CD4-positive, alpha-beta T cell treated with Interleukin-4 for 1 hour (primary cell): ENCODE measurements at regions not wholly inside any gene's neighbourhood (a gene's known extent, or its start where the extent isn't known, plus 50 kb on each side); places are given as distances from the start of the nearest gene placed in this dataset.

Experiments
- DNase-seq, 2 donors: peaks; one replicate each; pipeline ENCODE4 v3.0.0-alpha.2; 2020 to 2022

DNA sequence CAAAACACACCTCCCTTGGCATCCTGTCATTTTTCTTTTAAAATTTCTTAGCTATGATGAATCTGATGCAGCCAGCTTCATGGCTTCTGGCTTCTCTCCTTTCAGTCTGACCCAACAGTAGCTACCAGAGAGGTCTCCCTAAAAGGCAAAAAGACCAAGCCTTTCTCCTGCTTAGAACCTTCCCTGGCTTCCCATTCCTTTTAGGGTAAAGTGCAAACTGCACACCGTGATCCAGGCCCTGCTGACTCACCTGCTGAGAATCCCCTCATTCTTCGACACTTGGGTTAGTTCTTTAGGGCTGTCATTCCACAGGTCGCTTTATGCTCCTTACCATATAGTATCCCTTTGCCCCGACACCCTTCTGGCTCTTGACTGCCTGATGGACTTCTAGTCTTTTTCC, 362.4 kb downstream of the MIAT start:
- DNase-seq = no peak

DNA sequence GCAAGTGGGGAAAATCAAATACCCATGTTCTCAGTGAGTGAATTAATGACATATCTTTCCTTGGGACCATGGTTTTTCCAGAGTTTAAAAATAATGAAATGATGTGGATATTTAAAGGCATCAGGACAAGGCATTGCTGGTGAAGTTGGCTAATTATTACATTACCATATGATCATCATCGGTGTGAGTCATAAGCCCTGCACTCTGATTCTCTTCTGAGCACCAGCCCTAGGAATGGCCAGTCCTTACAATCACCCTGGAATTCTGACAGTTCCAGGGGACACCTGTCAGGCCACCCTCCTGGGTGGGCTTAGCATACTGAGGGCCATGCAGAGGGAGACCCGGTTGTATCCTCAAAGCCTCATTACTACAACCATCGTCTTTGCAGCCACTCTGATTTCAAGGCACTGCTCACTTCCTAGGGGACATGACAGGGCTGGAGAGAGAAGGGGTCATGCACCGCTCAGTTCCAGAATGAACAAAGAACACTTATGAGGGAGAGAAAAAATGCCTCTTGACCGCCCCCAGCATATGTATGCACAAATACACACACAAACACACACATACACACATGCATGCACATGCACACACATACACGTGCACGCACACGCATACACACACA, 365.0 kb downstream of the MIAT start:
- DNase-seq = no peak

DNA sequence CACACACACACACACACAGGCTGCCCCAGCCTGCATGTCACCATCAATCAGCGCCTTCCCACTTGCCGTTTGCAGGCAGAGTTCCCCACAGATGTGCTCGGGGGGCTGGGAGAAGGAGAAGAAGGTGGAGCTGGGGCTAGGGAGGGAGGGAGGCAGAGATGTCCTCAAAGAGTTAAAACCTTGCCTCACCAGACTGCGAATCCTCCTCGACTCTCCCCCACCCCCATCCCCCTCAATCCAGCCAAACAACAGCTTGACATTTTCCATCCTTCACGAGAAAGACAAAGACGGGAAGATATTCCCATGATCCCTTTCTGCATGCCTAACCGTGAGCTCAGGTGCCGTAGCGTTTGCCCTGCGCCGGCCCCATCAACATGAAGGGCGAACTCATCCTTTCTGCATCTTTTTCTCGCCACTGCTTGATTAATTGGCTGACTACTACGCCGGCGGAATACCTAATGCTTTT, 365.5 kb downstream of the MIAT start:
- DNase-seq = no peak

DNA sequence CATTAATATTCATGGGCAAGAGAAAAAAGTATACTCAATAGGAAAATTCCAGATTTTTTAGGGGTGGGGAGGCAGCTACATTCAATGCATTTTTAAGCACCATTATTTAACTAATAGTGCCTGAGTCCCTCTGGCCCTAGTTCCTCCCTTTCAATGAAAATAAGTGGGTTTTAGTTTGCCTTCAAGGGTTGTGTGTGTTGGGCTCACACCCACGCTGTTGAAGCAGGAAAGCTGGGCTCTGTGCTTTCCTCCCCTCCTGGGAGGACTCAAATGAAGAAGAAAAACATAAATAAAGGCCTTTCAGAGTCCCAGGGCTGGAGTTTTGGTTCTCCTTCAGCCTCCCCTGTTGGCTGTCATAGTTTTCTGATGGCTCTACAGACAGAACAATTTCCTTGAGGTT, 366.2 kb downstream of the MIAT start:
- DNase-seq = no peak

DNA sequence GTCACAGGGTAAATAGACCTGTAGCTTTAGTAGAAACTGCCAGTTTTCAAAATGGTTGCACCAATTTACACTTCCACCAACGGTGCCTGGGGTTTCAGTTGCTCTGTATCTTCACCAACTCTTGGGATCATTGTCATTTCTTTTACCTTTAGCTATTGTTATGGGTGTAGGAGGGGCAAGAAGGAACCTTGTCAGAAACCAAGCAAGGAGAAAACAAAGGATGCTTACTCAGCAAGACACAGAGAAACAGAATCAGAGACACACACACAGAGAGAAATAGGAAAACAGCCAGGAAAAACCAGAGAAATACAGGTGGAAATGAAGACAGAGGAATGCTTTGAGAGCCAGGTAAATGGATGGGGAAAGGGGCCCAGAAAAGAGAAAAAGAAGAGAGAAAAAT, 367.6 kb downstream of the MIAT start:
- DNase-seq = no peak

DNA sequence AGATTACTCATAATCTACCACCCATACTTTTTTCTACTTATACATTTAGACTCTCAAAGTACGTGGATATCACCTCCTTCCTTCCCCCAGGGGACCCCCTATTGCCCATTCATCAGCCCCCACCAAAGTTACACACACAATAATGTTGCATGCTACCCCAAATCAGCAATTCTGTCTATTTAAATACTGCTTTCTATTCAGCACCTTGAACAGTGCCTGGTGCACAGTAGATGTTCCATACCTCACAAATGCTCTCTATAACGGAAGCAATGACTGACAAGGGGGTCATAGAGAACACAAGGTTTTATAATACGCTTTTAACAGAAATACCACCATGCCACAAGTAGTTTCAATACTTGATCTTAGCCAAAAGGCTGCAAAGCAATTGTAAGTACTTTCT, 370.7 kb downstream of the MIAT start:
- no peak for DNase-seq

DNA sequence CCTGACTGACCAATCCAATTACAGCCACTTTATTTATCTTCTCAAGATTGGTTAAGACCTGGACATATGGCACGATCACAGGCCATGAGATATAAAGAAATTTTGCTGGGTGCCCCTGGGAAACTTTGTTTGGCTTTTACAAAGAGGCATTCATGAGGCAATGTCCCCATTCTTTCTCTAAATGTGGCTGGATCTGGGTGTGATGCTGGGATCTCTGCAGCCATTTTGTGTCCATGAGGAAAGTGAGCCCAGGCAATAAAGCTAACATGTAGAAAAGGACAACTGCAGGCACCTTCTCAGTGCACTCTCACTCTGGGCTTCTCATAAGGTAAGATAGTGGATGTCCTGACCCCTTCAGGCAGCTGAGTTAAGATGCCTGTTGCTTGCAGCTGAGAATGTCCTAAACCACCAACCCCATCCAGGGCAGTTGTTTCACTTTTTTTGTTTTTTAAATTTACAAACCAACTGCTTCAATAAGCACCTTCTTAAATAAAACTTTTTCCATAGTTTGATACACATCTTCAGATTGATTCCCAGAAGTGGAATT, 372.3 kb downstream of the MIAT start:
- no peak for DNase-seq

DNA sequence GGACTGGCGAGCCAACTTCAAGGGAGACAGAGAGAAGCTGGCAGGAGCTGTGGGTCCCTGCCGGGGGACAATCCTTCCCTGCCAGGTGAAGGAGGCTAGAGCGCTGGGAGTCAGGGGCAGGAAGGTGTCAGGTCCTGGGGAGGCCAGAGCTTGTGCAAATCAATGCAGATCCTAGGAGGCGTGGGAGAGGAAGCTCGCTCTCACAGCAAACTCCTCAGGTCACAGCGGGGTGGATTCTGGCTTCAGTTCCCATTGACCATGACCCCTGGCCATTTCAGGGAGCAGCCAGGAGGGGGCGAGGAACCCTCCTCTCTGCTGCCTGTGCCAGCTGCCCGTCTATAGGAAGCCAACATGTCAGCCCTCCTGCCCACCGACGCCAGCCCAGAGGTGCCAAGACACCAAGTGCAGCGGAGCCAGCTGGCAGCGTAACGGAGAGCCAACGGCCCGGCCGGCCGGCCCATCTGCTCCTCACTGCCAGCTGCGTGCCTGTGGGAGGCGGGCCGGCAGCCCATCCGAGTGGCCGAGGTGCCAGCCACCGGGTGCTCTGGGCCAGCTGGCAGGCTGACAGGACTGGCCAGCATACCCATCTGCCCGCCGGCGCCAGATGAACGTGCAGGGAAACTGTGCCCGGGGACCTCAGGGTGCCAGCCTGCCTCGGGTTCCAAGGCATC, 374.8 kb downstream of the MIAT start:
- no peak for DNase-seq

DNA sequence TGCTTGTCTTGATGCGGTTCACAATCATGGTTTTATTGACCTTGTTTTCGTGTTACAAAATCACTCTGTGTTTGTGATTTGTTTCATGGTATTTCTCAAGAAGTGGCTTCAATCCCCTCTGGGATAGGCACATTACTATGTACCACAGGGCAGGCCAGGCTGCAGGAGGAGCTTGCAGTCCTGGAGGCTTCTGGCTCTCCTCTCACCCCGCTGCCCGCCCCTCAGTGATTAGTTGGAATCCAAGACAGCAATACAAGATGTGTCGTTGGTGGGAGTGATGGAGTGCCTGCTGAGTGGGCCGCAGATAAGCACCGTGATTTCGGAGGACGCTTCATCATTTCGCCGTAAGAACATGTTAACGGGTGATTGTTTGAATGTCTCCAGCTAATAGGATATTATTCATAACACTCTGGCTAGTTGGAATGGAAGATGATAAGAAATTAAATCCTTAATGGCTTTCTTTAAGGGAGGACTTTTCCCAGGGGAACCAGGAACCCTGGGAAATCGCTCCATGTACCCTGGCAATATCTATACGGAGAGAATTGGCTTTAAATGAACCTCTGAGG, 384.4 kb downstream of the MIAT start:
- DNase-seq = no peak

DNA sequence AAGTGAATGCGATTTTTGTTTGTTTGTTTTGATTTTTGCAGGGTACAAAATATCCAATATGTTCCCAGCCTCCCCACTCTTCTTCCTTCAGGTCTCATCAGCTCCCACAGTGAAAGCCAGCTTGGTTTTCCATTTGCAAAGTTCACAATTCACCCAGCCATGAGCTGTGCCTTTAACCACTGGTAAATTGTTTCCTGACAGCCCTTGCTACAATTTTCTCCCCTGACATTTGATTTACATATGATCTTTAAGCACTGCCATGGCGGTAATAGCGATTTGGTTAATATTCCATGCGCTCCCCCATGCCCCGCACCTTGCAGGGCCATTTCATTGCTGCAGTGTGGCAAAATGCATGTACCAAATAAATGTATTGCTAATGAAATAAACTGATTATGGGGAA, 385.9 kb downstream of the MIAT start:
- no peak for DNase-seq

DNA sequence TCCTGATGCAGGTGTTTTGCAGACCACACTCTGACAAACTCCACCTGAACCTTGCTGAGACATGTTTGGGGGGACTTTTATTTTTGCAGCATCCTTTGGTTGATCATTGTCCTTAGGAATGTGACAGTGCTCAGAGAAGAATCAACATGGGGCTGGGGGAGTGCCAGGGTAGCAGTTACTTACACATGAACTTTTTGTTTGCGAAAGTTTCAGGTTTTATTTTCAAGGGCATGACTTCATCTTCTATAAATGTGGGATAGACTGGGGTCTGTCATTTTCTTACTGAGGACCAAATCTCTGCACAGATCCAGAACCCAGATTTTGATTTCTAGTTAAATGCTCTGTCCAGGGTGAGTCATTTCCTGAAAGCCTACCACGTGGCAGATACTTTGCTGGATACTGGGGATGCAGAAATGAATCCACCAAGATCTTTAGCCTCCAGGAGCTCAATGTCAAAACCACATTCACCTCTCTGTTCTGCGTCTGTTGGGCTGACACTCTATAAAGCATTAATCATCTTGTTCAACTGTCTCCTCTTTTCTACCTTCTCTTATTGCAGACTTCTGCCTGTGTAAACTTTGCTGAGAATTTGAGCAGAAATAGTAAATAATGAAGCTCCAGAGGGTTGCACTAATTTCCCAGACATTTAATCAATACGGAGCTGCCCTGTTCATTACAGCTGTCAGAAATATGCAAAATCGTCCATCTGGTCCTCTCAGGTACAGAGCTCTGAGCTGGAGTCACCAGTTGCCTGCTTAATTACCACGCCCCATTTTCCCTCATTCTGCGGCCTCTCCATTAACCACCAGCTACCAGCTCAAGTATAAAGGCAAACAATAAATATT, 387.9 kb downstream of the MIAT start:
- DNase-seq = no peak

DNA sequence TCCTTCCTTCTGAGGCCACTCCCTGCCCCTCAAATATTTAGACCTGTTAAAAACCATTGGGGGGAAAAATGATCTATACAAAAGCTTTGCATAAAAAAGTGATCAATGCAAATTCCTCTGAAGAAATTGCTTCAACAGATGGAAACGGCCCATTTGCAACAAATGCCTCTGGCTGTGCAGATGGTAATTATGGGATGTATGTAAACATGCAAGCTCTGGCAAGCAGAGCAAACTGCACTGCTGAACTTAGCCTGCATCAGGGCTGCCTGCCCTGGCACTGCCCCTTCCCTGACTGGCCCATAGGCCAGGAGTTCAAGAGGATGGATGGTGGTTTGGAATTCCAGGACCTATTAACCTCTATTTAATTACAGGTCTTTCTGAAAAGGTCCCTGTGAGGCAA, 388.7 kb downstream of the MIAT start:
- DNase-seq = no peak

DNA sequence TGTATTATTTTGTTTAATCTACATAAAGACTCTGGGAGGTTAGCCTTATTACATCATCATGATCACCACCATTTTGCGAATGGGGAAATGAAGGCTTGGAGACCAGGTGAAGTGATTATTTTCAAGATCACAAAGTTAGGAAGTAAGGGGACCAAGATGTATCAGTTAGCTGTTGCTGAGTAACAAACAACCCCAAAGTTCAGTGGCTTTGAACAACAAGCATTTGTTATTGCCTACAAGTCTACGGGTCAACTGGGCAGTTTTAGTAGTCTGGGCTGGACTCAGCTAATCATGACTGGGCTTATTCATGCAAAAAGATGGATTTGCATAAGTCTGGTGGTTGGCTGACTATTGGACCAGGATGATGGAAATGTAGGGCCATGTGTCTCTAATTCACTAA, 389.2 kb downstream of the MIAT start:
- no peak for DNase-seq

DNA sequence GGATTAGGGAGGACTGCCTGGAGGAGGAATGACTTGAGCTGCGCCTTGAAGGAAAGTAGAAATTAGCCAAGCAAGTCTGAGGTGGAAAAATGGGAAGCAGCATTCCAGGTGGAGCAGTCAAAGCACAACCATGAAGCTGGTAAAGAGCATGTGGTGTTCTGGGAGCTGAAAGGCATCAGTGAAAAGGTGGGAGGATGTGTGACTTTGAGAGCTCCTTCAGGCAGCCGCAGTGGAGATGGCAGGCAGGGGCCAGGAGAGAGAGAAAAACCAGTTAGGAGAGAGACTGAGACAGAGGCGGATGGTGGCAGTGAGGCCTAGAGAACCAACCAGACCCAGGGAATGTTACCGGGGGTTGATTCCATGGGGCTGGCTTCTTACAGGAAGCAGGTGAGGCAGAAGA, 393.4 kb downstream of the MIAT start:
- DNase-seq = no peak

DNA sequence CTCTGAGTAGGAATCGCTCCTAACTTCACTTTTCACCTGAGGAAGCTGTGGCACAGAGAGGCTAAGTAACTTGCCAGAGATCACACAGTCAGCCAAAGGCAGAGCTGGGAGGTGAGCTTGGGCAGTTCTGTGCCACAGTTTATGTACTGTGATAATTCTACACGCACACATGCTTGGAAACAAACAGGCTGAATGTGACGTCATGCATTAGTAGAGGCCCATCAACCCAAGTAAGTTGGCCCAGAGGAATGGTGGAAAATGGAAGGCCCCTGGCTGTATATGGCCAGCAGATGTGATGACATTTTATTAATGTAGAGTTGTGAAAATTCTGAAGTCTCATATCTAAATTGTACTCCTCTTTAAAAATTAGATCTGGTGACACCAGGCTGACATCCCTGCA, 394.0 kb downstream of the MIAT start:
- no peak for DNase-seq

DNA sequence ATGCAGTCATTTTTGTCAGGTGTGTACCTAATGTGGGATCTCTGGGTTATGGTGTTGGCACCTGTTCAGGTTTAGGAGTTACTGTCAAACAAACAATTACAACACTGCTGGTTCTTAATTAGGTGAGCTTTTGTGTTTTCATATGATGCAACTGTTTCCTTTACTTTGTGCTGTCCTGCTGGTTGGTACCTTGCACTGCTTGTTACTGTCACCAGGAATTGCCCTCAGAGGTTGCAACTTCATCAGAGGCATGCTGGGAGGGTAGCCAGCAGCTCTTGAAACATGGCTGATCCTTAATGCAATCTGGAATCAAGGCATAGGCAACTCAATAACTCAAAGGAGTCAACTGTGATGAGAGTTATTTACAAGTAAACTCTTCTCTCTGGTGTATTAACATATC, 400.3 kb downstream of the MIAT start:
- no peak for DNase-seq

DNA sequence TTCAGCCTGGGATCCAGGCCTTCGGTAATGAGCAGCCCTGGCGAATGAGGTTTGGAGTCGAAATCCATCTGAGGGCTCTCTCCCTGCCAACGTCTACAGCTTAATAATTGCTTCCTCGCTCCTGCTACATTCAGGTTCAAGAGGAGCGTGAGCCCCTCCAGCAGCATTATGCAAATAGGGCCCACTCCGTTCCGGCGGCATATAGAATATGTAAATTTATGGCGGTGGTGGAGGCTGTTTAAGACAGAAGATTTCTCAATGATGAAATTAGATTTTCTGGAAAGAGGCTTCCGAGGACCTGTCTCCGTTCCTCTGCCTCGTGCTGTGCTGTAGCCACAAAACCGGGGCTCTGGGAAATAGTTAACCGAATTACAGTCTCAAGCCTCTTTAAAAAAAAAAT, 402.8 kb downstream of the MIAT start:
- no peak for DNase-seq

DNA sequence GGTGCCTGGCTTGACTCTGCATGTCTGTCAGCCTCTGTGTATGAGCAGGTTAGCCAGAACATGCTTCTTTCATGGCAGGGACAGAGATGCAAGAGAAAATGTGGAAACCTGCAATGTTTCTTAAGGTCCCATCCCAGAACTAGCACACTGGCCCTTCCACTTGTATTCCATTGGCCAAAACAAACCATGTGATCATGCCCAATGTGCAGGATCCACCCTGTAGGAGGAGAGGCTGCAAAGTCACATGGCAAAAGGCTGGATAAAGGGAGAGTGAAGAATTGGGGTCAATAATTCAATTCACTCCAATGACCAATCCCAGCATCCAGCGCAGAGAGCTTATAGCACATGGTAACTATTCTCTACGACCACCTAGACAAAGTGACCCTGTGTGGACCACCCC, 405.5 kb downstream of the MIAT start:
- no peak for DNase-seq

DNA sequence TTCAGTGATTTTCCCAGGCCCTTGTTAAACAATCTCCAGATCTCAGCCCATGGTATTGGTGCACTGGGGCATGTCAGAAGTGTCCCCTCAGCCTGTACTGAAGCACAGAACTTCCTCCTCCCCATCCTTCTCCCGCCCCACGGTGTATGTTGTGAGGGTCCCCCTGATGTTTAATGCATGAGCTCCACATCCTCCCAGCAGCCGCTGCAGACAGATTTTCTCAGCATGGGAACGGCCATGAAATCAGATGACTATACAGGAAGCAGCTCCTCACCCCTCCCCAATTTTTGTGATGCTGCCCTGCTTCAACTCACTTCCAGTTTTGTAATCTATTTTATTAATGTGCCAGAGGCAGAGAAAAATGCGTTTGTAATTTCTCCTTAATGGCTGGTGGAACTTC, 406.0 kb downstream of the MIAT start:
- no peak for DNase-seq

DNA sequence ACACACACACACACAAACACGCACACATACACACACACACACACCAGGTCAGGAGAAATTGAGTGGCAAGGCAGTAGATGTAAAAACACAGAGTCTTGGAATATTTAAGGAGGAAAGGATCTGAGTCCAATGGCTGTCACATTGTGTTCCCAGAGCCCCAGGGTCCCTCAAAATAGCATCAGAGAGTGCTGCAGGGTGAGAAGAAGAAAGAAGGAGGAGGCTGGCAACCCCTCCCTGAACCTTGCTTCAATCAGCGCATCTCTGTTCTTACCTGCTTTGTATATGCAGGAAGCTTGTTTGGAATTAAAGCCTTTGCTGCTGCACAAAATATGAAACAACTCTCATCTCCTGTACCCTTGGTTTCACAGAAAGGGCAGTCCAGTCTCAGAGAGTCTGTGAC, 406.5 kb downstream of the MIAT start:
- DNase-seq = no peak

DNA sequence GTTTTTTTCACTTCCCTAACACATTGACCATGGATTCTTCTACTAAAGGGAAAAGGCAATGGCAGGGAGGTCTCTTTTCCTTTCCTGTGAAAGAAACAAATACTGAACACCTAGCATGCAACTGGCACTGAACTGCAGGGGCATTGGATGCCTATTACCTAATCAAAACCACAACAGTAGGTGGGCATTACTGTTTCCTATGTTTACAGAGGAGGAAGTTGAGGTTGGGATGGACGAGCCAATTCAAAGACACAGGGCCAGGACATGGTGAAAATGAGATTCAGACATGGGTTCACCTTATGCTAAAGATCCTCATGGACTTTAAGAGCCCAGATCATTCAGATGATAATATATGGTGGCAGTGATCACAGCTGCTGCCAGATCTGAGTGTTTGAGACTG, 407.0 kb downstream of the MIAT start:
- DNase-seq = no peak

DNA sequence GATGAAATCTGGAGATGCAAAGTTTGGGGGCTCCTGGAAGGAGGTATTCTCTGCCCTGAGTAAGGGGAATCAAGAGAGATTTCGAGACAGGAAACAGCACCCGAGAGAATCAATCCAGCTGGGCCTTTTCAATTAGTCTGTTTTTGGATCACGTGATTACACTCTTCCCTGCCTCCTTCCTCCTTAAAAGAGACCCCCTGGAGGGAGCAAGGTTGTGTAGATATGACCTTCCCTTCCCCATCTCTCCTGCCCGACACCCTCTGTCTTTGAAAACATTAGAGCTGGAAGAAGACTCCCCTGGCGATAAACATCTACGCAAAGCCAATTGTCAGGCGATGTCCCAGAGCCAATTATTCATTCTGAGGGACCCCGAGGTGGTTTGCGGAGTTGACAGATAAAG, 407.9 kb downstream of the MIAT start:
- DNase-seq = no peak

DNA sequence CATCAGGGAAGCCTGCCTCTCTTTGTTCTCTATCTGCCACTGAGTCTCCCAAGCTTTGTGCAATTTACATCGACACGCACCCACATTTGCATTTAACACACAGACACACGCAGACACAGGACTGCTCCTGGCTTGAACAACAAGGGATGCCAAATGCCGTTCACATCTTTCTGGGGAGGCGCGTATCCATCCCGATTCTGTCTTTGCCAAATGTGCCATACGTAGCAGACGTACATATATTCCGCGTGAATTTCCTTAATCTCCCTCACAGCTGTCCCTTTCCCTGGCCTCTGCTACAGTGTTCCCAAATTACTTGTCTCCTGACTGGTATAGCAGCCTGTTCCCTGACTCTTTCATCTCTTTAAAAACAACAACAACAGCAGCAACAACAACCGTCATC, 409.5 kb downstream of the MIAT start:
- DNase-seq = no peak

DNA sequence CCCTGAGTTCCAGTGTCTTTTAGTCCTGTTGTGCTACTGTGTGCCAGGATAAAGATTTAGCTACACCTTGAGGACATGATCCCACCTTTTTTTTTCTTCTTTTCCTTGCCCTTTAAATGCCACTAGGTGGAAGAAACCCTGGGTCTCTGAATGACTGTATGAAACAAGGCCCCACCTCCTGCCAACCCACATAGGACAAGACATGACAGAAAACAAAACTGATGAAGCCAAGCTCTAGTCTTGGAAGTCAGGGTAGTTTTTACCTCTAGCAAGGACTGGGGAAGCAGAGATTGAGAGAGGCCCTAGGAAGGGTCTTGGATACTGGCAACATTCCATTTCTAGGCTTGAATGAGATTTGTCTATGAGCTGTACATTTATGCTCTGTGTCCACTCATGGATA, 410.7 kb downstream of the MIAT start:
- no peak for DNase-seq
